ENCODE measurements at regions not wholly inside any gene's neighbourhood (a gene's known extent, or its start where the extent isn't known, plus 50 kb on each side); places are given as distances from the start of the nearest gene placed in this dataset.

- TF ChIP-seq, protein P1, sequence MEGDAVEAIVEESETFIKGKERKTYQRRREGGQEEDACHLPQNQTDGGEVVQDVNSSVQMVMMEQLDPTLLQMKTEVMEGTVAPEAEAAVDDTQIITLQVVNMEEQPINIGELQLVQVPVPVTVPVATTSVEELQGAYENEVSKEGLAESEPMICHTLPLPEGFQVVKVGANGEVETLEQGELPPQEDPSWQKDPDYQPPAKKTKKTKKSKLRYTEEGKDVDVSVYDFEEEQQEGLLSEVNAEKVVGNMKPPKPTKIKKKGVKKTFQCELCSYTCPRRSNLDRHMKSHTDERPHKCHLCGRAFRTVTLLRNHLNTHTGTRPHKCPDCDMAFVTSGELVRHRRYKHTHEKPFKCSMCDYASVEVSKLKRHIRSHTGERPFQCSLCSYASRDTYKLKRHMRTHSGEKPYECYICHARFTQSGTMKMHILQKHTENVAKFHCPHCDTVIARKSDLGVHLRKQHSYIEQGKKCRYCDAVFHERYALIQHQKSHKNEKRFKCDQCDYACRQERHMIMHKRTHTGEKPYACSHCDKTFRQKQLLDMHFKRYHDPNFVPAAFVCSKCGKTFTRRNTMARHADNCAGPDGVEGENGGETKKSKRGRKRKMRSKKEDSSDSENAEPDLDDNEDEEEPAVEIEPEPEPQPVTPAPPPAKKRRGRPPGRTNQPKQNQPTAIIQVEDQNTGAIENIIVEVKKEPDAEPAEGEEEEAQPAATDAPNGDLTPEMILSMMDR (IDR thresholded peaks at IDR 0.05 in 8 of 11, conservative IDR thresholded peaks at IDR 0.05 in 3 of 11): no peak
- TF ChIP-seq POLR2A (IDR thresholded peaks at IDR 0.05): no peak
Measured at GRCh38 chr18:11260961-11261461, 111.6 kb upstream of the PIEZO2 start.
